Nephron (organoid): ENCODE measurements at regions not wholly inside any gene's neighbourhood (a gene's known extent, or its start where the extent isn't known, plus 50 kb on each side); places are given as distances from the start of the nearest gene placed in this dataset.
"Not testable (repeated sequence)": the region's sequence is repeated elsewhere in the genome, so short reads cannot be mapped to it uniquely, and the experiment has no call there.

ENCODE experiments used
- H3K27ac Mint-ChIP-seq, 3 experiments: 2 replicates each; pipeline ENCODE4 v1.8.0; 2020; ENCODE audit warnings: mixed read lengths in 3 of 3, mild to moderate bottlenecking in 2 of 3, moderate library complexity in 1 of 3
- H3K27me3 Mint-ChIP-seq: 2 replicates; pipeline ENCODE4 v1.8.0; 2021; ENCODE audit warnings: low read depth, mild to moderate bottlenecking, moderate library complexity, mixed read lengths
- H3K36me3 Mint-ChIP-seq: 2 replicates; pipeline ENCODE4 v1.8.0; 2020; ENCODE audit warnings: low read depth, mixed read lengths
- H3K4me1 Mint-ChIP-seq: 2 replicates; pipeline ENCODE4 v1.8.0; 2020; ENCODE audit warnings: mixed read lengths
- H3K4me3 Mint-ChIP-seq, 3 experiments: 2 replicates each; pipeline ENCODE4 v1.8.0; 2020; ENCODE audit warnings: mild to moderate bottlenecking in 3 of 3, mixed read lengths in 3 of 3, moderate library complexity in 2 of 3
- H3K9me3 Mint-ChIP-seq: 2 replicates; pipeline ENCODE4 v1.8.0; 2020; ENCODE audit warnings: mixed read lengths
- CTCF ChIP-seq, 3 experiments: fragments of 200-600 bp; sonication (generic); IDR thresholded peaks; one replicate each; pipeline ENCODE4 v1.5.0; 2021; ENCODE audit warnings: antibody characterized with exemption in 3 of 3; ENCODE audit not compliant: unreplicated experiment in 3 of 3

DNA sequence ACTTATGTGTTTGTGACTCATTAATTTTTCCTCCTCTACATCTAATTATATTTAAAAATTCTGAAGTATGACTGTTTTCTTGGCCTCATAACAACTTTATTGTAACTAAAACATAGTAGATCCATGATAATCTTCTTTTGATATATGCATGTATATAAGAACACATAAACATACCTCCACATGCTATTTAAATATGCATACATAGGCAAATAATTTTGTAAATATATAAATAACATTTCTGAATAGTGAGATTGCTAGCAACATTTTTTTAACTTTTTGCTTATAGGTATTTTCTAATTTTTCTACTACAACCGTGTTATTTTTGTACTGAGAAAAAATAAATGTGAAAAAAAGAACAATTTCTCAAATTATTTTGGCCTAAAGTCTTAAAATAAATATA lies 627.6 kb downstream of the HTR1B start:
- Mint-ChIP-seq H3K4me1 (no peaks in the 10 kb centered on the region), H3K27ac (no peak overlapping the region), H3K27me3 (no peaks in the 10 kb centered on the region), H3K4me3 (no peak overlapping the region), H3K9me3 (no peaks in the 10 kb centered on the region), H3K36me3 (no peaks in the 10 kb centered on the region)
- no peak for TF ChIP-seq CTCF (IDR thresholded peaks at IDR 0.05; ENCODE audit: unreplicated experiment in 3 of 3)

DNA sequence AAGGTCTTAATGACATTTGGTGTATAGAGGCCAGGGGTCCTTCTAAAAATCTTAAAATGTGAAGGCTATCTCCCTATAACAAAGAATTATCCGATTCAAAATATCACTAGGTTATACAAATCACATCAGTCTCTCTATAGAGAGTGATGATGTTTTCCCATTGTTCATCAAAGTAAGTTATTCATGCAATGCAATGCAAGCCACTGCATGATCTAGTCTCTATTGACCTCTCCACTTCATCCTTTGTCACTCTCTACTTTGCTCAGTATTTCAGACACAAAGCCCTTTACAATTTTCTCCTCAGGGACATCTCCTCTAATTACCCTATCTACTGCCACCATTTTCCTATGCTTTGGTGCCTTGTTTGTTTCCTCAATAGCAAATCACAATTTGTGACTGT lies 628.0 kb downstream of the HTR1B start:
- H3K27me3 Mint-ChIP-seq, result no peaks in the 10 kb centered on the region
- TF ChIP-seq CTCF (IDR thresholded peaks at IDR 0.05; ENCODE audit: unreplicated experiment in 3 of 3), result no peak
- H3K27ac Mint-ChIP-seq, result no peak overlapping the region
- no peaks in the 10 kb centered on the region for H3K4me1 Mint-ChIP-seq
- no peak overlapping the region for H3K4me3 Mint-ChIP-seq
- H3K9me3 Mint-ChIP-seq, result no peaks in the 10 kb centered on the region
- no peaks in the 10 kb centered on the region for H3K36me3 Mint-ChIP-seq

DNA sequence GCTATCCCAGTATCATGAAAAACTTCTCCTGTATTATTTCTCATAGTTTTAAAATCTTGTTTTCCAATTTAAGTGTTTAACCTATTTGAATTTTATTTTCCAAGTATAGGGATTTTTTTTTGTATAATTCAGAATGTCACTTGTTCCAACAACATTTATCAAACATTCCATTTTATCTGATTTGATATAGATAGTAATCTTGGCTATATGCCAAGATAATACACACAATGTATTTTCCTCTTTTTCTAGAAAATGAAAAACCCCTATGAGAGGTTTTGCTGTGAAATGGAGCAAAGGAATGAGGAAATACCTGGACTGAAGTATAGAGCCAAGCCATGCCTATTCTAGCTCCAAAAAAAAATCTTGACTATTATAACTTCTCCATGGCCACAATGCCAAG lies 628.9 kb downstream of the HTR1B start:
- no peaks in the 10 kb centered on the region for H3K9me3 Mint-ChIP-seq
- no peak for TF ChIP-seq CTCF (IDR thresholded peaks at IDR 0.05; ENCODE audit: unreplicated experiment in 3 of 3)
- H3K36me3 Mint-ChIP-seq, result no peaks in the 10 kb centered on the region
- H3K4me1 Mint-ChIP-seq, result no peaks in the 10 kb centered on the region
- no peak overlapping the region for H3K27ac Mint-ChIP-seq
- no peaks in the 10 kb centered on the region for H3K27me3 Mint-ChIP-seq
- H3K4me3 Mint-ChIP-seq, result no peak overlapping the region

DNA sequence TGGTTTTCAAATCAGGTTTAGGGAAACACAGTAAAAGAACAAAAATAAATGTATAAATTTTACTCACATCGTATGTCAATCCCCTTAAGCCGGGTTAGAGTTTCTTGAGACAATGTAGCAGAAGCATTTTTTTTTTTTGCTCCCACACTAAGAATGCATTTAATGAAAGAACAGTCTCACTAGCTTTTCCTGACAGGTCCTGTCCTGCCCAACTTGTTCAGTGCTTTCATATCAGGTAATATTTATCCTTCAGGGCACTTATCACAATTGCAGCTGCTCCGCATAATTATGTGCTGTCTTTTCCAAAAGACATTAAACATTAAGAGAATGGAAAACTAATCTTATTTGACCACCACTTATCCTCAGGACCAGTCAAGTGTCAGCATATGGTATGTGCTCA lies 632.0 kb downstream of the HTR1B start:
- Mint-ChIP-seq H3K4me3 (no peak overlapping the region), H3K27ac (no peak overlapping the region), H3K36me3 (no peaks in the 10 kb centered on the region), H3K4me1 (no peaks in the 10 kb centered on the region), H3K9me3 (peaks cover 7% of the 10 kb centered on the region), H3K27me3 (no peaks in the 10 kb centered on the region)
- no peak for TF ChIP-seq CTCF (IDR thresholded peaks at IDR 0.05; ENCODE audit: unreplicated experiment in 3 of 3)

- not testable (repeated sequence) for H3K27me3 Mint-ChIP-seq, H3K4me3 Mint-ChIP-seq, H3K27ac Mint-ChIP-seq, H3K4me1 Mint-ChIP-seq, H3K36me3 Mint-ChIP-seq
- peaks cover 38% of the 10 kb centered on the region for H3K9me3 Mint-ChIP-seq
These were observed 639.7 kb downstream of the HTR1B start for GRCh38 chr6:76823578-76823977.

DNA sequence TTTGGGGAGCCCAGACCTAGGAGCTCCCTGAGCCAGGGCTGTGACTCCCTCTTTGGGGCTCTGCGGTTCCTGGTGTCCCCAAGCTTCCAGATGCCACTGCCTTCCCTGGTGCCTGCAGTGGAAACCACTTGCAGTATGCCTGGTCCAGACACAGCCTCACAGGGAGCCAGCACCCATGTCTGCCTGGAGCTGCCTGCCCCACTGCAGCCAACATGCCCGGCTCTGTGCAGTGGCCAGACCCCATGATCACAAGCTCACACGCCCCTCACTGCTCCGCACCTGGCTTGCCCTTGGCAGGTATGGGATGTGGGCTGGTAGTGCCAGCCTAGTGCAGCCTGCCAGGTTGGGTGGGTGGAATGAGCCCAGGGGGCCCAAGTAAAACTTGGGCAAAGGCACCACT lies 644.8 kb downstream of the HTR1B start:
- Mint-ChIP-seq H3K27ac (no peak overlapping the region), H3K9me3 (peaks cover 15% of the 10 kb centered on the region), H3K36me3 (no peaks in the 10 kb centered on the region), H3K4me1 (peaks cover 10% of the 10 kb centered on the region), H3K27me3 (no peaks in the 10 kb centered on the region), H3K4me3 (no peak overlapping the region)
- no peak for TF ChIP-seq CTCF (IDR thresholded peaks at IDR 0.05; ENCODE audit: unreplicated experiment in 3 of 3)

DNA sequence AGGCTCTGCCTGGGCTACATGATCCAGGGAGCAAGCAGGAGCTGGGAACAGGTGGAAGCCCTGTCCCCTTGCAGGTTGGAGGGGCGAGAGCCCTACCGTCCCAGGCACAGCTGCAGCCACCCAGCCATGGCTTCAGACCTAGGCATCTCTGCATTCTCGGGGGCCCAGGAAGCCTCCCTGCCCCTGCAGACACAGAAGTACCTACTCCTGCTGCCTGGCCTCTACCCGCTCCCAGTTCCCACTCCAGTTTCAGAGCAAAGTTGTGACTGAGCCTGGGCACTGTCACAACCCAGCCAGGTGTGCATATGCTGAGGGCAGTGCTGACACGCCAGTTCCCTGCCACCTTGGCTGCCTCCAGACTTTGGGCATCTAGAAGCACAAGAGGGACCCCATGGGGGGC lies 645.9 kb downstream of the HTR1B start:
- H3K27ac Mint-ChIP-seq, result no peak overlapping the region
- H3K9me3 Mint-ChIP-seq, result peaks cover 7% of the 10 kb centered on the region
- no peak for TF ChIP-seq CTCF (IDR thresholded peaks at IDR 0.05; ENCODE audit: unreplicated experiment in 3 of 3)
- peaks cover 10% of the 10 kb centered on the region for H3K4me1 Mint-ChIP-seq
- no peaks in the 10 kb centered on the region for H3K36me3 Mint-ChIP-seq
- no peak overlapping the region for H3K4me3 Mint-ChIP-seq
- no peaks in the 10 kb centered on the region for H3K27me3 Mint-ChIP-seq
